Astrocyte of the spinal cord (primary cell): ENCODE measurements at regions not wholly inside any gene's neighbourhood (a gene's known extent, or its start where the extent isn't known, plus 50 kb on each side); places are given as distances from the start of the nearest gene placed in this dataset.
A peak's percentile ranks its signal among the peaks of the same experiment; 100 is the strongest.

Experiments
- DNase-seq: peaks from one replicate; pipeline ENCODE4 v3.0.0; 2011; ENCODE audit warnings: low read depth, low spot score
- H3K4me3 ChIP-seq: 2 replicates; pipeline ENCODE4 v1.5.1; 2011; ENCODE audit warnings: low read depth, mild to moderate bottlenecking, low read length, moderate library complexity
- in situ Hi-C: cut with HindIII; loops from 2 replicates; pipeline ENCODE4 v1.10.0; 2017; ENCODE audit warnings: low sequenced_read_pairs
- TF ChIP-seq, protein P1 (sequence below): IDR thresholded peaks from 2 replicates; pipeline ENCODE4 v1.5.1; 2012; ENCODE audit warnings: low read depth, mild to moderate bottlenecking, low read length, inconsistent platforms

DNA sequence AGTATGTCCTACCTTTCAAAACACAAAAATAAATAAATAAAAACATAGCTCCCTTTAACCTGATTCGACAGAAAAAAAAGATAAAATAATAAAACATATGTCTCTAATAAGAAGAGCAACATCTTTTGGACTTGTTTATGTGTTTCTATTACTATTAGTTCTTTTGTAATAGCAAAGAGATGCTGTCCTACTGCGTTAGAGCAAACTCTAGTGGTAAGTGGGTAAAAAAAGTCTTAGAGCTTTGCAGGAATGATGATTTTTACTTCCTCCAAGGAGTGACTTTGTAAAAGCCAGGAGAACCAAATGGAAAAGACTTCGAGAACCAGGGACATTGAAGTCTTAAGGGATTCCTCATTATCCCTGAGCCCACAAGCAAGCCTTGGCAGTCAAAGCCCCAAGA is 450.1 kb downstream of the METTL4 start:
- in situ Hi-C loops = no loop called here
- H3K4me3 ChIP-seq = no peak overlapping the region

DNA sequence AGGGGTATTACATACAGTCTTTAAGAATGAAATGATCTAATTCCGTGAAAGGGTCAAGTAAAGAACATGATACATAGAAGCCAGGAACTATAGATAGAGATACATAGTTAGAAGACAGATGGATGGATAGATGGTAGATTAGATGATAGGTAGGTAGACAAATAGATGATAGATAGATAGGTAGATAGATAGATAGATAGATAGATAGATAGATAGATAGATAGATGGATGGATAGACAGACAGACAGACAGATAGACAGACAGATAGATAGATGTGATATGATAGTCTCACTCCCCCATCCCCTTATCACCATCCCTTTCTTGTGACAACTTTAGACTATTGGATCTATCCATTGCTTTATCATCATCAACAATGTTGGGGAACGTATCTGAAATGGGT is 448.2 kb downstream of the METTL4 start:
- in situ Hi-C loops = no loop called here
- TF ChIP-seq, protein P1, sequence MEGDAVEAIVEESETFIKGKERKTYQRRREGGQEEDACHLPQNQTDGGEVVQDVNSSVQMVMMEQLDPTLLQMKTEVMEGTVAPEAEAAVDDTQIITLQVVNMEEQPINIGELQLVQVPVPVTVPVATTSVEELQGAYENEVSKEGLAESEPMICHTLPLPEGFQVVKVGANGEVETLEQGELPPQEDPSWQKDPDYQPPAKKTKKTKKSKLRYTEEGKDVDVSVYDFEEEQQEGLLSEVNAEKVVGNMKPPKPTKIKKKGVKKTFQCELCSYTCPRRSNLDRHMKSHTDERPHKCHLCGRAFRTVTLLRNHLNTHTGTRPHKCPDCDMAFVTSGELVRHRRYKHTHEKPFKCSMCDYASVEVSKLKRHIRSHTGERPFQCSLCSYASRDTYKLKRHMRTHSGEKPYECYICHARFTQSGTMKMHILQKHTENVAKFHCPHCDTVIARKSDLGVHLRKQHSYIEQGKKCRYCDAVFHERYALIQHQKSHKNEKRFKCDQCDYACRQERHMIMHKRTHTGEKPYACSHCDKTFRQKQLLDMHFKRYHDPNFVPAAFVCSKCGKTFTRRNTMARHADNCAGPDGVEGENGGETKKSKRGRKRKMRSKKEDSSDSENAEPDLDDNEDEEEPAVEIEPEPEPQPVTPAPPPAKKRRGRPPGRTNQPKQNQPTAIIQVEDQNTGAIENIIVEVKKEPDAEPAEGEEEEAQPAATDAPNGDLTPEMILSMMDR = no peak
- no peak overlapping the region for H3K4me3 ChIP-seq
- DNase-seq = no peak

More for the DNA sequence above, 450.1 kb downstream of the METTL4 start:
- TF ChIP-seq, protein P1 = no peak
- DNase-seq = no peak

DNA sequence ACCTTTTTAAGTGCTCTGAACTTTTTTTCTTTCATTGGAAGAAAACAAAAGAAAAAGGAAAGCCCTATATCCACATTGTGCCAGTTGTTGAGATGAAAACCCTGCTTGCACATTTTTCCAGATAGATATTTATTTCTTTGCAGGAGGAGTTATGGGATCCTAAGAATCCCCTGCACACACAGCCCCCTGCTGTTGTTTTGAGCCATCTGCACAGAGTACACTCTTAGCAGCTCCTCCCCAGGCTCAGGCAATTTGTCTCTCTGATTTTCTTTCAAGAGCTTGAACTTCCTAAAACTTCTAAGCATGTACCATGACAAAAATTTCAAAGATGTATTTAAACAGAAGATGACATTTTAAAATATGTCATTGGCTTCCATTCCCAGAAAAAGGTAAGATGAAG is 436.9 kb downstream of the METTL4 start:
- in situ Hi-C loops = no loop called here
- TF ChIP-seq, protein P1 = peak; percentile 16
- DNase-seq = no peak
- H3K4me3 ChIP-seq = no peak overlapping the region

DNA sequence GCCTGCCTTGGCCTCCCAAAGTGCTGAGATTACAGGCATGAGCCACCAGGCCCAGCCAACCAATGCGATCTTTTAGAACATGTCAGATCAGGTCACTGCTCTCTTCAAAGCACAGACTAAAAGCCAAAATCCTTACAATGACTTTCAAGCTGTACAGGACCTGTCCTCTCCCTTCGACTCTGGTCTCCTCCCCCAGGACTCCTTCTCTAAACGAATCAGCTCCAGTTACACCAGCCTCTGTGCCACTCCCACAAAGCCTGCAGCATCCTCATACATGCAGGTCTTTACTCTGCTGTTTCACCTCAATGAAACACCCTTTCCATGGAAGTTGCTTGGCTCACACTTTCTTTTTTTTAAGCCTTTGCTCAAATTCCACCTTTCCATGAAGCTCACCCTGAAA is 436.0 kb downstream of the METTL4 start:
- DNase-seq = no peak
- TF ChIP-seq, protein P1 = no peak
- in situ Hi-C loops = no loop called here
- no peak overlapping the region for H3K4me3 ChIP-seq

DNA sequence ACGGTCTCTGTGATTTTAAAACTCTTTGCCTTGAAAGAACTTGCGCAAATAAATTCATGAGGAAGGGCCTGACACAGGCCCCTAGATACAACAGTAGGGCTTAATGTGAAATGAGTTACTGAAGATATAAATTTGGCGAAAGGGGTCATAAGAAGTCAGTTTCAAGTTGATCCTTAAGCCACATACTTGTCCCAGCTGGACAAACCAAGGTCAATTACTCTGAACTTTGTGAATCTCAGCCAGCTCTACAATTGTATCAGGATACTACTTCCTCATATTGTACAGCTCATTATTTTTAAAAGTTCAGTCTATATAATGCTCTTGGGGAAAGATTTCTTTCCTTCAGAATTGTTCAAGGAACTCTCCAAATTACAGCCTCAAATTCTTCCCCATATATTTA is 432.8 kb downstream of the METTL4 start:
- TF ChIP-seq, protein P1 = no peak
- no peak for DNase-seq
- in situ Hi-C loops = no loop called here
- H3K4me3 ChIP-seq = no peak overlapping the region

DNA sequence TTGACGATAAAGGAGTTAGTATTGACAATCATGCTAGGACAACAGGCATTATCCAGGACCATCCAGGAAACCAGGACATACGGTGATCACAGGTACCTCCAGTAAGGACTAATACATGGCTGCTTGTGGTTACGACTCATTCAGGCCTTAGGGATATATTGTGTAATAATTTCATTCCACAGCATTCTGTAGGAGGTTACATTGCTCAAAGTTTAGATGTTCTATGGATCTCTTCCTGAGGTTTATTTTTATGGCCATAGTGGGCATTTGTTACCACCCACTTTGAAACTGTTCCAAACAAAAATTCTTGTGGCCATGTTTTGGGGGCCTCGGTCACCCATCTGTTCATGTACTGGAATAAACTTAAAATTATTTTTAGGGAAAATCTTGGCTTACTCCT is 431.6 kb downstream of the METTL4 start:
- TF ChIP-seq, protein P1 = no peak
- DNase-seq = peak; percentile 67
- in situ Hi-C loops = no loop called here
- no peak overlapping the region for H3K4me3 ChIP-seq

DNA sequence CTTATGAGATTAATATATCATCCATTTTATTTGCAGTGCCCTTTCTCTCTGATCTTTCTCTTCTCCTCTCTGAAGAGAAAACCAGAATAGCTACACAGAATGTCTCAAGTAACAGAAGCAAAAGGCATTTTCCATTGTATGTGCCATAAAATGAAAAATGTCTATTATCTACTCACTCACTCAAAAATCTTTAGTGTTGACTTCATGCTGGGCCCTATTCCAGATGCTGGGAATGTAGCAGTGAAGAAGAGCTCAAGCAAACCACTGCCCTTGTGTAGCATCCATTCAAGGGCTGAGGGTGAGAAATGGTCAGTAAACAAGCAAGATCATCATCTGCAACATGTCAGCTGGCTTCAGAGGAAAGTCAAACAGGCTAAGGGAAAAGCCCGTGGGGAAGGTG is 427.7 kb downstream of the METTL4 start:
- H3K4me3 ChIP-seq = no peak overlapping the region
- peak; percentile 18 for DNase-seq
- in situ Hi-C loops = no loop called here
- TF ChIP-seq, protein P1 = no peak
